A673 (cell line): ENCODE measurements at regions not wholly inside any gene's neighbourhood (a gene's known extent, or its start where the extent isn't known, plus 50 kb on each side); places are given as distances from the start of the nearest gene placed in this dataset.

Experiments used
- BruUV-seq: library from RNA; stranded (reverse); fragments of 400-500 nt; replicated peaks from 2 replicates; lab custom pipeline; 2021; lab: Mats Ljungman, UMichigan
- CTCF ChIA-PET: fragments of 300-600 bp; sonication (Branson Sonifier 250); formaldehyde crosslinking; loops from one replicate; lab custom pipeline; 2022; ENCODE audit warnings: antibody characterized with exemption; lab: Charles Lee
- POLR2A ChIA-PET: fragments of 300-600 bp; sonication (Branson Sonifier 250); formaldehyde crosslinking; loops from one replicate; lab custom pipeline; 2022; ENCODE audit warnings: antibody characterized with exemption; ENCODE audit not compliant: low non-redundant PET; lab: Charles Lee
- DNase-seq: peaks from one replicate; pipeline ENCODE4 v3.0.0-alpha.2; 2015; ENCODE audit warnings: low spot score
- H3K27ac ChIP-seq: fragments of 200-600 bp; sonication (generic); 2 replicates; pipeline ENCODE4 v1.5.1; 2016; ENCODE audit warnings: mixed run types, low read depth, mild to moderate bottlenecking, mixed read lengths, antibody characterized with exemption, low read length; ENCODE audit not compliant: poor library complexity, severe bottlenecking
- H3K27me3 ChIP-seq: fragments of 200-600 bp; sonication (generic); replicated peaks from 2 replicates; pipeline ENCODE4 v1.6.1; 2017; ENCODE audit warnings: mixed run types, low read depth, mild to moderate bottlenecking, mixed read lengths, antibody characterized with exemption, low read length; ENCODE audit not compliant: insufficient read depth, poor library complexity
- H3K36me3 ChIP-seq: fragments of 200-600 bp; sonication (generic); 2 replicates; pipeline ENCODE4 v1.6.1; 2016; ENCODE audit warnings: mixed run types, mild to moderate bottlenecking, mixed read lengths, antibody characterized with exemption, low read length; ENCODE audit not compliant: insufficient read depth, poor library complexity, severe bottlenecking
- H3K4me1 ChIP-seq: fragments of 200-600 bp; sonication (generic); 2 replicates; pipeline ENCODE4 v1.6.1; 2017; ENCODE audit warnings: mixed run types, mild to moderate bottlenecking, mixed read lengths, antibody characterized with exemption, low read length; ENCODE audit not compliant: insufficient read depth, poor library complexity, severe bottlenecking
- H3K4me3 ChIP-seq: fragments of 200-600 bp; sonication (generic); 2 replicates; pipeline ENCODE4 v1.5.1; 2016; ENCODE audit warnings: low read depth, mixed run types, mild to moderate bottlenecking, mixed read lengths, low read length; ENCODE audit not compliant: poor library complexity, severe bottlenecking
- H3K9me3 ChIP-seq: fragments of 200-600 bp; sonication (generic); 2 replicates; pipeline ENCODE4 v1.6.1; 2016; ENCODE audit warnings: mixed run types, low read depth, mild to moderate bottlenecking, mixed read lengths, antibody characterized with exemption, low read length; ENCODE audit not compliant: poor library complexity, severe bottlenecking
- EZH2 ChIP-seq: fragments of 200-600 bp; sonication (generic); IDR thresholded peaks from 2 replicates; pipeline ENCODE4 v1.6.1; 2017; ENCODE audit warnings: borderline replicate concordance, low read depth, mild to moderate bottlenecking, mixed read lengths, antibody characterized with exemption, low read length; ENCODE audit not compliant: poor library complexity, severe bottlenecking
- intact Hi-C: fragments of 100-400 bp; cut with micrococcal nuclease; formaldehyde crosslinking; loops from one replicate; pipeline ENCODE4 v1.10.0; 2022; ENCODE audit not compliant: unreplicated experiment
- TF ChIP-seq, protein P1 (sequence below): fragments of 300-800, 200-600 bp; sonication (generic); conservative IDR thresholded peaks from 2 replicates; pipeline ENCODE4 v1.5.1; 2017; ENCODE audit warnings: low read depth, mild to moderate bottlenecking, antibody characterized with exemption, low read length, moderate library complexity, mixed read lengths

DNA sequence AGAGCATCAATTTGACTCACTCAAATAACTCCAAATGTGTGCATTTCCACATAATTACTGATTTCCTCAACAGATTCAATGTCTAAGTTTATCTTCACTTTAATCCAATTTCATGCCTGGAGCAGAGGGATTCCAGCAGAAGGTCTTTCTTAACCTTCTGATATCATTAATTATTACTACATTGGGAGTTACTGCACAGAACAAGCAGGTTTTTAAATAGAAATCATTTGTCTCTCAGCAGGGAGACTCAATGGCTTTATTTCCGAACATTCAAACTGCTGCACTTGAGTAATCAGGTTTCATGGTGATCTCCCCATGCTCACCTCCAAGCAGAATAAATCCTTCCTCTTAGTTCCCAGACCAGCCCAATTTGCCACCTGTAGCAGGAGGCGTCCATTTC lies 264.8 kb upstream of the IGF1R start:
- H3K36me3 ChIP-seq, result no peaks in the 10 kb centered on the region
- no TSS peak for BruUV-seq
- CTCF ChIA-PET, result no interaction called here
- H3K27me3 ChIP-seq, result peaks cover 80% of the 10 kb centered on the region
- intact Hi-C loops, result no loop called here
- DNase-seq, result peak; percentile 93
- TF ChIP-seq EZH2, result no peak
- TF ChIP-seq, protein P1, sequence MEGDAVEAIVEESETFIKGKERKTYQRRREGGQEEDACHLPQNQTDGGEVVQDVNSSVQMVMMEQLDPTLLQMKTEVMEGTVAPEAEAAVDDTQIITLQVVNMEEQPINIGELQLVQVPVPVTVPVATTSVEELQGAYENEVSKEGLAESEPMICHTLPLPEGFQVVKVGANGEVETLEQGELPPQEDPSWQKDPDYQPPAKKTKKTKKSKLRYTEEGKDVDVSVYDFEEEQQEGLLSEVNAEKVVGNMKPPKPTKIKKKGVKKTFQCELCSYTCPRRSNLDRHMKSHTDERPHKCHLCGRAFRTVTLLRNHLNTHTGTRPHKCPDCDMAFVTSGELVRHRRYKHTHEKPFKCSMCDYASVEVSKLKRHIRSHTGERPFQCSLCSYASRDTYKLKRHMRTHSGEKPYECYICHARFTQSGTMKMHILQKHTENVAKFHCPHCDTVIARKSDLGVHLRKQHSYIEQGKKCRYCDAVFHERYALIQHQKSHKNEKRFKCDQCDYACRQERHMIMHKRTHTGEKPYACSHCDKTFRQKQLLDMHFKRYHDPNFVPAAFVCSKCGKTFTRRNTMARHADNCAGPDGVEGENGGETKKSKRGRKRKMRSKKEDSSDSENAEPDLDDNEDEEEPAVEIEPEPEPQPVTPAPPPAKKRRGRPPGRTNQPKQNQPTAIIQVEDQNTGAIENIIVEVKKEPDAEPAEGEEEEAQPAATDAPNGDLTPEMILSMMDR, result no peak
- no peak overlapping the region for H3K4me3 ChIP-seq
- POLR2A ChIA-PET, result no interaction called here
- H3K4me1 ChIP-seq, result peaks cover 24% of the 10 kb centered on the region
- no peak overlapping the region for H3K27ac ChIP-seq
- H3K9me3 ChIP-seq, result peaks cover 17% of the 10 kb centered on the region

DNA sequence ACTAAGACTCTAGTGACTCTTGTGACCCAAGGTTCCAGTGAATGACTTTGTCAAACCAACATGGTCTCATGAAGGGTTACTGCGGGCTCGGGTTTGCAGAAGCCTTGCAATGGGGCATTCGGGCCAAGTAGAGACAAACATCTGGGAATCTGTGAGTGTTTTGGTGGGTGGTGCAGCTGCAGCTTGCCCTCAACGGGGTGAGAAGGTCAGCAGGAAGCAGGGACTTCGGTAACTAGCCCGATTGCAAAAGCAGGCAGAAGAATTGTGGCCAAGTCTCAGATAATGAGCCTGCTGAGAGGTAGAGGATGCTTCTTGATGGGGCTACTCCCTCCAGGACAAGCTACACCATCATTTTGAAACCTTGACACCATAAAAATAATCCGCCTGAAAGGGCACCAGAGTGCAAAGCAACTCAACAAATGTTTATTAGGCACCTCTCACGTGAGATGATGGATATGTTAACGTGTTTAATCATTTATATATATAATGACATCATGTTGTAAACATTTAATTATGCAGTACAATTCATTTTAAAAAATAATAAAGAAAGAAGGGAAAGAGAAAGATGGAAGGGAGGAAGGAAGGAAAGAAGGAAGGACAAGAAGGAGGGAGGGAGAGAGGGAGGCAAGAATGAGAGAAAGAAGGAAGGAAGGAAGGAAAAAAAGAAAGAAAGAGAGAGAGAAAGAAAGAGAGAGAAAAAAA lies 263.9 kb upstream of the IGF1R start:
- intact Hi-C loops, result no loop called here
- POLR2A ChIA-PET, result no interaction called here
- BruUV-seq, result no TSS peak

DNA sequence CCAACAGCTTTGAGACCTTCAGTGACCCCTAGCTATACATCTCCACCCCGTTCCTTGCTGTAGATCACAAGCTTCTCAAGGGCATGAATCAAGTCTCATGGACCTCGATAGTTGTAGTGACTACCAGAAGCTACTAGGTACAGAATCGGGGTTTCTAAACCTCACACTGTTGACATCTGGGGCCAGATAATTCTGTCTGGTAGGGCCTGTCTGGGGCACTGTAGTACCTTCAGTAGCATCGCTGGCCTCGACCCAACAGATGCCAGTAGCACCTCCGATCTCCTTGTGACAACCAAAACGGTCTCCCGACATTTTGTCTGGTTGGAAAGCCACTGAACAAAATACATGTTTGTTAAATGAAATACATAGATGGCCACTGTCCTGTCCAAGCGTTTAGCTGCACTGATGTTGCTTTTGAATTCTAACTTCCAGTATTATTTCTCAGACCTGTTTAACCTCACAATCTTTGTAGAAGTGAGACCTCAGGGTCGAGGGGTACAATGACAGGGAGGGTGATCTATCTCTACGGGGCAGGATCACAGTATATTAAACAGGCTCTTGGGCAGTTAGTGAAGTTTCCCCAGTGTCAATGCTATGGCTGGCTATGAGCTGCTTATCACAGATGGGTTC lies 262.5 kb upstream of the IGF1R start:
- Histone ChIP-seq H3K27ac (no peak overlapping the region), H3K9me3 (no peaks in the 10 kb centered on the region), H3K4me3 (no peak overlapping the region), H3K36me3 (no peaks in the 10 kb centered on the region), H3K4me1 (peaks cover 24% of the 10 kb centered on the region), H3K27me3 (peaks cover 78% of the 10 kb centered on the region)
- ChIA-PET CTCF (no interaction called here), POLR2A (no interaction called here)
- intact Hi-C loops, result no loop called here
- TF ChIP-seq EZH2, result no peak
- TF ChIP-seq, protein P1, result no peak
- no peak for DNase-seq
- no TSS peak for BruUV-seq

More for the DNA sequence above, 263.9 kb upstream of the IGF1R start:
- no peak overlapping the region for H3K4me3 ChIP-seq
- peaks cover 79% of the 10 kb centered on the region for H3K27me3 ChIP-seq
- CTCF ChIA-PET, result no interaction called here
- no peak for DNase-seq
- TF ChIP-seq, protein P1, result no peak
- no peak for TF ChIP-seq EZH2
- H3K27ac ChIP-seq, result no peak overlapping the region
- peaks cover 7% of the 10 kb centered on the region for H3K9me3 ChIP-seq
- peaks cover 24% of the 10 kb centered on the region for H3K4me1 ChIP-seq
- no peaks in the 10 kb centered on the region for H3K36me3 ChIP-seq
